GM12878 (cell line): ENCODE measurements at regions not wholly inside any gene's neighbourhood (a gene's known extent, or its start where the extent isn't known, plus 50 kb on each side); places are given as distances from the start of the nearest gene placed in this dataset.

ENCODE experiments used
- ATAC-seq: fragments of 200-7000 bp; cut with Tn5 transposase; 3 replicates; pipeline ENCODE4 v1.9.1; 2020; ENCODE audit warnings: mild to moderate bottlenecking, moderate library complexity
- BruUV-seq: library from RNA; stranded (reverse); fragments of 400-500 nt; replicated peaks from 2 replicates; lab custom pipeline; 2021; lab: Mats Ljungman, UMichigan
- CTCF ChIA-PET: fragments of 300-600 bp; sonication (Branson Sonifier 250); formaldehyde crosslinking; extraction: SDS; loops from one replicate; lab custom pipeline; 2021; ENCODE audit warnings: inconsistent platforms; lab: Yijun Ruan, JAX
- POLR2A ChIA-PET: fragments of 350-600 bp; formaldehyde crosslinking; extraction: SDS; loops from one replicate; lab custom pipeline; 2021; ENCODE audit warnings: inconsistent platforms; lab: Charles Lee
- RAD21 ChIA-PET: fragments of 300-600 bp; sonication (Branson Sonifier 250); formaldehyde crosslinking; loops from one replicate; lab custom pipeline; 2023; ENCODE audit warnings: antibody characterized with exemption; ENCODE audit not compliant: unreplicated experiment; lab: Charles Lee
- SMC1A ChIA-PET: fragments of 300-600 bp; sonication (Branson Sonifier 250); formaldehyde crosslinking; loops from one replicate; lab custom pipeline; 2023; ENCODE audit not compliant: unreplicated experiment, uncharacterized antibody; lab: Charles Lee
- DNase-seq: peaks from one replicate; pipeline ENCODE4 v3.0.0-alpha.2; 2011; ENCODE audit warnings: low read depth, low spot score
- FAIRE-seq: peaks from 3 replicates; lab custom pipeline; 2011; peaks lifted over from hg19 to GRCh38; lab: Jason Lieb, UNC
- H2AFZ ChIP-seq: 2 replicates; pipeline ENCODE4 v1.6.0; 2011; ENCODE audit warnings: low read depth, low read length, control low read depth; ENCODE audit not compliant: control insufficient read depth
- H3K27ac ChIP-seq: 2 replicates; pipeline ENCODE4 v1.5.1; 2011; ENCODE audit warnings: control low read depth; ENCODE audit not compliant: control insufficient read depth, insufficient read depth
- H3K27me3 ChIP-seq, 2 experiments: replicated peaks in 1 of 2; 2 replicates each; pipeline versions ENCODE4 v1.6.0 to v1.6.1; 2011; ENCODE audit warnings: low read length in 1 of 2; ENCODE audit not compliant: control insufficient read depth in 2 of 2, insufficient read depth in 2 of 2
- H3K36me3 ChIP-seq, 2 experiments: 2 replicates each; pipeline ENCODE4 v1.5.1; 2011; ENCODE audit warnings: low read length in 1 of 2; ENCODE audit not compliant: control insufficient read depth in 2 of 2, insufficient read depth in 2 of 2
- H3K4me1 ChIP-seq: 2 replicates; pipeline ENCODE4 v1.6.1; 2011; ENCODE audit warnings: mild to moderate bottlenecking, low read length, moderate library complexity, mixed read lengths; ENCODE audit not compliant: control insufficient read depth, insufficient read depth
- H3K4me2 ChIP-seq: 2 replicates; pipeline ENCODE4 v1.6.0; 2011; ENCODE audit warnings: control low read depth; ENCODE audit not compliant: control insufficient read depth, insufficient read depth
- H3K4me3 ChIP-seq: fragments of 200-600 bp; sonication (generic); 2 replicates; pipeline ENCODE4 v1.5.1; 2016
- H3K79me2 ChIP-seq: 2 replicates; pipeline ENCODE4 v1.6.0; 2011; ENCODE audit warnings: low read length; ENCODE audit not compliant: control insufficient read depth, insufficient read depth
- H3K9ac ChIP-seq: 2 replicates; pipeline ENCODE4 v1.8.0; 2011; ENCODE audit warnings: low read length, control low read depth, mixed read lengths; ENCODE audit not compliant: control insufficient read depth, insufficient read depth
- H3K9me3 ChIP-seq: replicated peaks from 3 replicates; pipeline ENCODE4 v1.5.1; 2011; ENCODE audit warnings: mild to moderate bottlenecking, low read length; ENCODE audit not compliant: control insufficient read depth, insufficient read depth
- H4K20me1 ChIP-seq: 2 replicates; pipeline ENCODE4 v1.6.0; 2011; ENCODE audit not compliant: control insufficient read depth, insufficient read depth
- CHD1 ChIP-seq: IDR thresholded peaks from 2 replicates; pipeline ENCODE4 v1.6.1; 2012; ENCODE audit warnings: low read depth, low read length, improper control_type of control experiment
- DPF2 ChIP-seq: fragments of 450-650 bp; IDR thresholded peaks from 2 replicates; pipeline ENCODE4 v1.6.1; 2017; ENCODE audit warnings: mild to moderate bottlenecking
- ESRRA ChIP-seq: IDR thresholded peaks from 2 replicates; pipeline ENCODE4 v1.6.1; 2012; ENCODE audit warnings: mild to moderate bottlenecking, low read length, improper control_type of control experiment
- ETV6 ChIP-seq, 2 experiments: fragments of 450-650 bp in 1 of 2; IDR thresholded peaks in 1 of 2; conservative IDR thresholded peaks in 1 of 2; 2 replicates each; pipeline ENCODE4 v1.6.1; 2014; ENCODE audit warnings: antibody characterized with exemption in 1 of 2, borderline replicate concordance in 1 of 2, low read depth in 1 of 2, mild to moderate bottlenecking in 1 of 2, moderate library complexity in 1 of 2
- EZH2 ChIP-seq: IDR thresholded peaks from 2 replicates; pipeline ENCODE4 v1.6.1; 2012; ENCODE audit warnings: low read depth, mild to moderate bottlenecking, control low read depth, inconsistent platforms, low read length, borderline replicate concordance; ENCODE audit not compliant: control insufficient read depth
- JUND ChIP-seq: IDR thresholded peaks from 2 replicates; pipeline ENCODE4 v1.6.1; 2012; ENCODE audit warnings: low read depth, mild to moderate bottlenecking, low read length, improper control_type of control experiment, moderate library complexity
- MYB ChIP-seq: fragments of 150-350 bp; IDR thresholded peaks from 2 replicates; pipeline ENCODE4 v1.6.1; 2014; ENCODE audit warnings: mild to moderate bottlenecking, low read depth, low read length, borderline replicate concordance
- TCF3 ChIP-seq: IDR thresholded peaks from 2 replicates; pipeline ENCODE4 v1.6.1; 2012; ENCODE audit warnings: low read depth, mild to moderate bottlenecking, low read length, borderline replicate concordance; ENCODE audit not compliant: insufficient read depth
- YBX1 ChIP-seq: fragments of 450-650 bp; IDR thresholded peaks from 2 replicates; pipeline ENCODE4 v1.6.1; 2016; ENCODE audit warnings: antibody characterized with exemption
- WGBS: methylation state at CpG from one replicate; pipeline ENCODE4 v1.1.6; 2016; ENCODE audit warnings: low lambda C conversion rate; ENCODE audit not compliant: insufficient replicate concordance, insufficient coverage; ENCODE audit errors: missing lambda C conversion rate; 5-methylcytosine and 5-hydroxymethylcytosine counted together
- in situ Hi-C: fragments of 300-500 bp; cut with MboI; formaldehyde crosslinking; loops from 9 replicates; pipeline ENCODE4 v1.14.3; 2018; ENCODE audit warnings: mixed read lengths
- intact Hi-C: fragments of 100-400 bp; cut with micrococcal nuclease; formaldehyde crosslinking; loops from one replicate; pipeline ENCODE4 v1.14.2; 2022; ENCODE audit not compliant: unreplicated experiment
- TF ChIP-seq, protein P1 (sequence below): IDR thresholded peaks from 2 replicates; pipeline ENCODE4 v1.6.1; 2012; ENCODE audit warnings: low read depth, low read length, improper control_type of control experiment
- TF ChIP-seq, protein P2 (sequence below): fragments of 450-650 bp; IDR thresholded peaks from 2 replicates; pipeline ENCODE4 v1.6.1; 2017; ENCODE audit warnings: antibody characterized with exemption, mild to moderate bottlenecking, moderate library complexity

DNA sequence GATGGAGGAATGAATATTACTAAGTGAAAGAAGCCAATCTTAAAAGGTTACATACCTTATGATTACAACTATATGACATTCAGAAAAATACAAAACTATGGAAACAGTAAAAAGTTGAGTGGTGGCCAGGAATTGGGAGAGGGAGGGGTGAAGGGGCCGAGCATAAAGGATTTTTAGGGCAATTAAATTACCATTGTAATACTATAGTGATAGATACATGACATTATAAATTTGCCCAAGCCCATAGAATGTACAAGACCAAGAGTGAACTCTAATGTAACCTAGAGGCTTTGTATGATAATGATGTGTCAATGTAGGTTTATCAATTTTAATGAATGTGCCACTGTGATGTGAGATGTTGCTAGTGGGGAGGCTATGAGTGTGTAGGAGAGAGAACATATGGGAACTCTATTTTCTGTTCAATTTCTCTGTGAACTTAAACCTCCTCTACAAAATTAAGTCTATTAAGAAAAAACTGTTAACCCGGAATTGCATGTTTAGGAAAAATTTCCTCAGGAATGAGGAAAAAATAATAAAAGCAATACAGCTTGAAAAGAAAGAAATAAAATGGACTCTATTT lies 541.9 kb upstream of the UBE2E2 start:
- no peaks in the 10 kb centered on the region for H3K4me1 ChIP-seq
- H3K9ac ChIP-seq: no peak overlapping the region
- TF ChIP-seq ESRRA: no peak
- no peak for TF ChIP-seq TCF3
- TF ChIP-seq MYB: no peak
- TF ChIP-seq EZH2: no peak
- TF ChIP-seq, protein P1, sequence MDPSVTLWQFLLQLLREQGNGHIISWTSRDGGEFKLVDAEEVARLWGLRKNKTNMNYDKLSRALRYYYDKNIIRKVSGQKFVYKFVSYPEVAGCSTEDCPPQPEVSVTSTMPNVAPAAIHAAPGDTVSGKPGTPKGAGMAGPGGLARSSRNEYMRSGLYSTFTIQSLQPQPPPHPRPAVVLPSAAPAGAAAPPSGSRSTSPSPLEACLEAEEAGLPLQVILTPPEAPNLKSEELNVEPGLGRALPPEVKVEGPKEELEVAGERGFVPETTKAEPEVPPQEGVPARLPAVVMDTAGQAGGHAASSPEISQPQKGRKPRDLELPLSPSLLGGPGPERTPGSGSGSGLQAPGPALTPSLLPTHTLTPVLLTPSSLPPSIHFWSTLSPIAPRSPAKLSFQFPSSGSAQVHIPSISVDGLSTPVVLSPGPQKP: no peak
- TF ChIP-seq, protein P2, sequence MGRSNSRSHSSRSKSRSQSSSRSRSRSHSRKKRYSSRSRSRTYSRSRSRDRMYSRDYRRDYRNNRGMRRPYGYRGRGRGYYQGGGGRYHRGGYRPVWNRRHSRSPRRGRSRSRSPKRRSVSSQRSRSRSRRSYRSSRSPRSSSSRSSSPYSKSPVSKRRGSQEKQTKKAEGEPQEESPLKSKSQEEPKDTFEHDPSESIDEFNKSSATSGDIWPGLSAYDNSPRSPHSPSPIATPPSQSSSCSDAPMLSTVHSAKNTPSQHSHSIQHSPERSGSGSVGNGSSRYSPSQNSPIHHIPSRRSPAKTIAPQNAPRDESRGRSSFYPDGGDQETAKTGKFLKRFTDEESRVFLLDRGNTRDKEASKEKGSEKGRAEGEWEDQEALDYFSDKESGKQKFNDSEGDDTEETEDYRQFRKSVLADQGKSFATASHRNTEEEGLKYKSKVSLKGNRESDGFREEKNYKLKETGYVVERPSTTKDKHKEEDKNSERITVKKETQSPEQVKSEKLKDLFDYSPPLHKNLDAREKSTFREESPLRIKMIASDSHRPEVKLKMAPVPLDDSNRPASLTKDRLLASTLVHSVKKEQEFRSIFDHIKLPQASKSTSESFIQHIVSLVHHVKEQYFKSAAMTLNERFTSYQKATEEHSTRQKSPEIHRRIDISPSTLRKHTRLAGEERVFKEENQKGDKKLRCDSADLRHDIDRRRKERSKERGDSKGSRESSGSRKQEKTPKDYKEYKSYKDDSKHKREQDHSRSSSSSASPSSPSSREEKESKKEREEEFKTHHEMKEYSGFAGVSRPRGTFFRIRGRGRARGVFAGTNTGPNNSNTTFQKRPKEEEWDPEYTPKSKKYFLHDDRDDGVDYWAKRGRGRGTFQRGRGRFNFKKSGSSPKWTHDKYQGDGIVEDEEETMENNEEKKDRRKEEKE: no peak
- TF ChIP-seq DPF2: no peak
- no peak for TF ChIP-seq YBX1
- TF ChIP-seq JUND: no peak
- TF ChIP-seq ETV6 (conservative IDR thresholded peaks at IDR 0.05 in 1 of 2, IDR thresholded peaks at IDR 0.05 in 1 of 2; ENCODE audit: borderline replicate concordance in 1 of 2, low read depth in 1 of 2): no peak
- TF ChIP-seq CHD1: no peak
- ChIA-PET CTCF (no interaction called here), SMC1A (no interaction called here), RAD21 (no interaction called here), POLR2A (no interaction called here)
- in situ Hi-C loops (no loop called here), intact Hi-C loops (no loop called here)
- no peak for FAIRE-seq
- WGBS: 16% methylated on average over 2 of the region's 2 CpGs
- DNase-seq: no peak
- H3K27me3 ChIP-seq: no peaks in the 10 kb centered on the region
- no peak overlapping the region for H2AFZ ChIP-seq
- no peaks in the 10 kb centered on the region for H3K9me3 ChIP-seq
- no TSS peak for BruUV-seq
- no peak overlapping the region for H3K4me2 ChIP-seq
- no peaks in the 10 kb centered on the region for H3K36me3 ChIP-seq
- no peaks in the 10 kb centered on the region for H4K20me1 ChIP-seq
- H3K79me2 ChIP-seq: no peaks in the 10 kb centered on the region
- ATAC-seq: no peak
- H3K4me3 ChIP-seq: no peak overlapping the region
- no peak overlapping the region for H3K27ac ChIP-seq
